OCI-LY7 (cell line): ENCODE measurements at regions not wholly inside any gene's neighbourhood (a gene's known extent, or its start where the extent isn't known, plus 50 kb on each side); places are given as distances from the start of the nearest gene placed in this dataset.

Experiments used
- EZH2phosphoT487 ChIP-seq: fragments of 200-600 bp; sonication (generic); IDR thresholded peaks from 2 replicates; pipeline ENCODE4 v1.6.1; 2018; ENCODE audit warnings: low read depth, borderline replicate concordance, mild to moderate bottlenecking, mixed run types, antibody characterized with exemption, low read length, moderate library complexity, mixed read lengths
- TF ChIP-seq, protein P1 (sequence below): fragments of 200-600 bp; sonication (generic); conservative IDR thresholded peaks from 2 replicates; pipeline ENCODE4 v1.5.1; 2014; ENCODE audit warnings: mild to moderate bottlenecking, antibody characterized with exemption, low read length, moderate library complexity, mixed read lengths

DNA sequence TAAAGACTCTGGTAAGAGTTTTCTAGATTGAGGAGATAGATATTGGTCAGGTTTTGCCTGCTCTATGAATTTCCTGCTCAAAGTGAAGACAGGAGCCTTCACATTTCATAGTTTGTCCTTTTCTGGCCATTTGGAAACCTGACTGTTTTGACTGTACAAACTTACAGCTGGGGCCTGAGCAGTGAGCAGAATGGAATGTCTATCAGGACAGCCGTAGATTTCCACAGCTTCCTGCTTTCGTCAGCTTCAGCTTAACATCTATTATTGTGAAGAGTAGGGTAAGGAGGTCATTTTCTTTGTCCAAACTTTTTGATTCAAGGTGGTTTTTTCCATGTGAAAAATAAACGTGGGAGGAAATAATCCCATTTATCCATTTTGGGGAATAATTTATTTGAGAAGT lies 124.3 kb upstream of the DIPK2B start:
- TF ChIP-seq, protein P1, sequence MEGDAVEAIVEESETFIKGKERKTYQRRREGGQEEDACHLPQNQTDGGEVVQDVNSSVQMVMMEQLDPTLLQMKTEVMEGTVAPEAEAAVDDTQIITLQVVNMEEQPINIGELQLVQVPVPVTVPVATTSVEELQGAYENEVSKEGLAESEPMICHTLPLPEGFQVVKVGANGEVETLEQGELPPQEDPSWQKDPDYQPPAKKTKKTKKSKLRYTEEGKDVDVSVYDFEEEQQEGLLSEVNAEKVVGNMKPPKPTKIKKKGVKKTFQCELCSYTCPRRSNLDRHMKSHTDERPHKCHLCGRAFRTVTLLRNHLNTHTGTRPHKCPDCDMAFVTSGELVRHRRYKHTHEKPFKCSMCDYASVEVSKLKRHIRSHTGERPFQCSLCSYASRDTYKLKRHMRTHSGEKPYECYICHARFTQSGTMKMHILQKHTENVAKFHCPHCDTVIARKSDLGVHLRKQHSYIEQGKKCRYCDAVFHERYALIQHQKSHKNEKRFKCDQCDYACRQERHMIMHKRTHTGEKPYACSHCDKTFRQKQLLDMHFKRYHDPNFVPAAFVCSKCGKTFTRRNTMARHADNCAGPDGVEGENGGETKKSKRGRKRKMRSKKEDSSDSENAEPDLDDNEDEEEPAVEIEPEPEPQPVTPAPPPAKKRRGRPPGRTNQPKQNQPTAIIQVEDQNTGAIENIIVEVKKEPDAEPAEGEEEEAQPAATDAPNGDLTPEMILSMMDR = no peak
- no peak for TF ChIP-seq EZH2phosphoT487
